Stimulated activated naive B cell treated with anti-CD40 and anti-IgM and Interleukin-4, amounts not matched to agents 10 μg/mL and 1 μg/mL and 100 μg/mL, for 72 hours (primary cell): ENCODE measurements at regions not wholly inside any gene's neighbourhood (a gene's known extent, or its start where the extent isn't known, plus 50 kb on each side); places are given as distances from the start of the nearest gene placed in this dataset.
A peak's percentile ranks its signal among the peaks of the same experiment; 100 is the strongest.

Experiments used
- ATAC-seq, 2 donors: fragments of 150-1000 bp; cut with Tn5 transposase; replicated peaks; 2 replicates each; pipeline ENCODE4 v1.10.0; 2021; ENCODE audit warnings: moderate library complexity in 1 of 2
- DNase-seq: peaks from one replicate; pipeline ENCODE4 v3.0.0; 2021
- H3K27ac Mint-ChIP-seq: one replicate; pipeline ENCODE4 v1.8.0; 2022; ENCODE audit warnings: mild to moderate bottlenecking, mixed read lengths
- H3K27me3 Mint-ChIP-seq, 2 donors: one replicate each; pipeline ENCODE4 v1.8.0; 2022; ENCODE audit warnings: mixed read lengths in 2 of 2
- H3K36me3 Mint-ChIP-seq, 2 donors: one replicate each; pipeline ENCODE4 v1.8.0; 2022; ENCODE audit warnings: mixed read lengths in 2 of 2, mild to moderate bottlenecking in 1 of 2
- H3K4me1 Mint-ChIP-seq, 2 donors: one replicate each; pipeline ENCODE4 v1.8.0; 2022; ENCODE audit warnings: mixed read lengths in 2 of 2, mild to moderate bottlenecking in 1 of 2
- H3K4me3 Mint-ChIP-seq, 2 donors: one replicate each; pipeline ENCODE4 v1.8.0; 2022; ENCODE audit warnings: mild to moderate bottlenecking in 2 of 2, mixed read lengths in 2 of 2, moderate library complexity in 1 of 2
- H3K9me3 Mint-ChIP-seq, 2 donors: one replicate each; pipeline ENCODE4 v1.8.0; 2022; ENCODE audit warnings: mixed read lengths in 2 of 2, mild to moderate bottlenecking in 1 of 2

- ATAC-seq: no peak
- Mint-ChIP-seq H3K9me3 (no peaks in the 10 kb centered on the region), H3K27ac (no peak overlapping the region)
Measured at GRCh38 chr4:55175779-55176231, 50.4 kb upstream of the KDR start.

GRCh38 chr4:55176497-55176896 is 51.1 kb upstream of the KDR start:
- Mint-ChIP-seq H3K36me3 (no peaks in the 10 kb centered on the region), H3K9me3 (no peaks in the 10 kb centered on the region), H3K27ac (no peak overlapping the region), H3K4me1 (no peaks in the 10 kb centered on the region), H3K27me3 (peaks cover 4 to 8% of the 10 kb centered on the region in 2 donors), H3K4me3 (no peak overlapping the region)
- no peak for DNase-seq
- ATAC-seq: no peak

More at GRCh38 chr4:55175779-55176231, 50.4 kb upstream of the KDR start:
- H3K36me3 Mint-ChIP-seq: no peaks in the 10 kb centered on the region
- H3K4me3 Mint-ChIP-seq: no peak overlapping the region
- H3K4me1 Mint-ChIP-seq: no peaks in the 10 kb centered on the region
- no peak for DNase-seq
- H3K27me3 Mint-ChIP-seq: peaks cover 4 to 8% of the 10 kb centered on the region in 2 donors

- H3K27ac Mint-ChIP-seq: no peak overlapping the region
- H3K9me3 Mint-ChIP-seq: no peaks in the 10 kb centered on the region
- no peak overlapping the region for H3K4me3 Mint-ChIP-seq
- DNase-seq: no peak
- H3K36me3 Mint-ChIP-seq: no peaks in the 10 kb centered on the region
- H3K4me1 Mint-ChIP-seq: no peaks in the 10 kb centered on the region
- peaks cover 4 to 8% of the 10 kb centered on the region in 2 donors for H3K27me3 Mint-ChIP-seq
- ATAC-seq: no peak
Measured at GRCh38 chr4:55177461-55177860, 52.1 kb upstream of the KDR start.

GRCh38 chr4:55178226-55179005 is 53.0 kb upstream of the KDR start:
- H3K36me3 Mint-ChIP-seq: no peaks in the 10 kb centered on the region

GRCh38 chr4:55181010-55182005 is 55.9 kb upstream of the KDR start:
- DNase-seq (no peak), ATAC-seq (no peak)
- no peak overlapping the region for H3K4me3 Mint-ChIP-seq
- no peaks in the 10 kb centered on the region for H3K4me1 Mint-ChIP-seq
- H3K27ac Mint-ChIP-seq: no peak overlapping the region
- no peaks in the 10 kb centered on the region for H3K9me3 Mint-ChIP-seq
- no peaks in the 10 kb centered on the region for H3K36me3 Mint-ChIP-seq
- H3K27me3 Mint-ChIP-seq: peaks cover 0 to under 1% of the 10 kb centered on the region in 2 donors

More at GRCh38 chr4:55178226-55179005, 53.0 kb upstream of the KDR start:
- no peaks in the 10 kb centered on the region for H3K4me1 Mint-ChIP-seq
- H3K9me3 Mint-ChIP-seq: no peaks in the 10 kb centered on the region
- ATAC-seq (no peak), DNase-seq (no peak)
- H3K27me3 Mint-ChIP-seq: peaks cover 4 to 8% of the 10 kb centered on the region in 2 donors
- no peak overlapping the region for H3K4me3 Mint-ChIP-seq
- no peak overlapping the region for H3K27ac Mint-ChIP-seq

- no peaks in the 10 kb centered on the region for H3K9me3 Mint-ChIP-seq
- no peak overlapping the region for H3K27ac Mint-ChIP-seq
- ATAC-seq: no peak
- no peak overlapping the region for H3K4me3 Mint-ChIP-seq
- H3K36me3 Mint-ChIP-seq: no peaks in the 10 kb centered on the region
- no peak for DNase-seq
- H3K4me1 Mint-ChIP-seq: no peaks in the 10 kb centered on the region
- peaks cover 0 to 11% of the 10 kb centered on the region in 2 donors for H3K27me3 Mint-ChIP-seq
Measured at GRCh38 chr4:55183926-55184599, 58.7 kb upstream of the KDR start.

GRCh38 chr4:55184600-55185523 is 59.5 kb upstream of the KDR start:
- H3K36me3 Mint-ChIP-seq: no peaks in the 10 kb centered on the region
- peaks cover 0 to 11% of the 10 kb centered on the region in 2 donors for H3K27me3 Mint-ChIP-seq
- no peak overlapping the region for H3K4me3 Mint-ChIP-seq
- no peaks in the 10 kb centered on the region for H3K4me1 Mint-ChIP-seq
- no peaks in the 10 kb centered on the region for H3K9me3 Mint-ChIP-seq
- H3K27ac Mint-ChIP-seq: no peak overlapping the region
- ATAC-seq: peak in 1 of 2 donors; percentile 38
- no peak for DNase-seq

- no peak for ATAC-seq
- peaks cover 4 to 11% of the 10 kb centered on the region in 2 donors for H3K27me3 Mint-ChIP-seq
- no peak overlapping the region for H3K4me3 Mint-ChIP-seq
- no peaks in the 10 kb centered on the region for H3K4me1 Mint-ChIP-seq
- no peak overlapping the region for H3K27ac Mint-ChIP-seq
- no peak for DNase-seq
- no peaks in the 10 kb centered on the region for H3K36me3 Mint-ChIP-seq
- H3K9me3 Mint-ChIP-seq: peaks cover 0 to 2% of the 10 kb centered on the region in 2 donors
Measured at GRCh38 chr4:55186123-55186522, 60.7 kb upstream of the KDR start.

GRCh38 chr4:55186700-55187099 is 61.3 kb upstream of the KDR start:
- H3K27me3 Mint-ChIP-seq: peaks cover 4 to 11% of the 10 kb centered on the region in 2 donors
- DNase-seq (no peak), ATAC-seq (no peak)
- no peak overlapping the region for H3K4me3 Mint-ChIP-seq
- peaks cover 0 to 4% of the 10 kb centered on the region in 2 donors for H3K9me3 Mint-ChIP-seq
- no peaks in the 10 kb centered on the region for H3K36me3 Mint-ChIP-seq
- H3K4me1 Mint-ChIP-seq: no peaks in the 10 kb centered on the region
- H3K27ac Mint-ChIP-seq: no peak overlapping the region

- Mint-ChIP-seq H3K27ac (no peak overlapping the region), H3K4me3 (no peak overlapping the region), H3K4me1 (no peaks in the 10 kb centered on the region), H3K36me3 (no peaks in the 10 kb centered on the region), H3K9me3 (peaks cover 0 to 3% of the 10 kb centered on the region in 2 donors), H3K27me3 (no peaks in the 10 kb centered on the region)
- no peak for DNase-seq
- ATAC-seq: no peak
Measured at GRCh38 chr4:55214172-55214571, 88.8 kb upstream of the KDR start.

- Mint-ChIP-seq H3K27ac (no peak overlapping the region), H3K27me3 (no peaks in the 10 kb centered on the region), H3K36me3 (no peaks in the 10 kb centered on the region), H3K4me3 (no peak overlapping the region), H3K9me3 (peaks cover 0 to 2% of the 10 kb centered on the region in 2 donors), H3K4me1 (no peaks in the 10 kb centered on the region)
- DNase-seq (no peak), ATAC-seq (no peak)
Measured at GRCh38 chr4:55215087-55215486, 89.7 kb upstream of the KDR start.

- no peaks in the 10 kb centered on the region for H3K4me1 Mint-ChIP-seq
- no peak for ATAC-seq
Measured at GRCh38 chr4:55216863-55217635, 91.7 kb upstream of the KDR start.

GRCh38 chr4:55218041-55218440 is 92.6 kb upstream of the KDR start:
- no peak for DNase-seq
- Mint-ChIP-seq H3K9me3 (peaks cover 0 to 2% of the 10 kb centered on the region in 2 donors), H3K36me3 (no peaks in the 10 kb centered on the region), H3K4me1 (no peaks in the 10 kb centered on the region), H3K27ac (no peak overlapping the region), H3K4me3 (no peak overlapping the region), H3K27me3 (peaks cover 0 to 6% of the 10 kb centered on the region in 2 donors)
- ATAC-seq: no peak

More at GRCh38 chr4:55216863-55217635, 91.7 kb upstream of the KDR start:
- Mint-ChIP-seq H3K36me3 (no peaks in the 10 kb centered on the region), H3K27ac (no peak overlapping the region), H3K9me3 (peaks cover 0 to 2% of the 10 kb centered on the region in 2 donors), H3K4me3 (no peak overlapping the region), H3K27me3 (no peaks in the 10 kb centered on the region)
- DNase-seq: no peak
